ENCODE measurements at regions not wholly inside any gene's neighbourhood (a gene's known extent, or its start where the extent isn't known, plus 50 kb on each side); places are given as distances from the start of the nearest gene placed in this dataset.
A peak's percentile ranks its signal among the peaks of the same experiment; 100 is the strongest.

GRCh38 chr12:89176676-89177075 is 175.6 kb downstream of the DUSP6 start:
- peaks cover 54 to 61% of the 10 kb centered on the region in 2 donors for H3K4me1 ChIP-seq (ENCODE audit: control insufficient read depth in 1 of 2, insufficient read depth in 2 of 2, low read length in 2 of 2)
- intact Hi-C loops (cut with micrococcal nuclease): no loop called here
- Mint-ChIP-seq H3K4me1 (peaks cover 48% of the 10 kb centered on the region), H3K9me3 (peaks cover 0 to 1% (median 0%) of the 10 kb centered on the region in 7 donors), H3K27ac (peak overlapping the region in 3 of 7 donors; percentile 20 to 54 (median 35)), H3K36me3 (peaks cover 0 to 3% of the 10 kb centered on the region in 2 donors), H3K4me3 (no peak overlapping the region), H3K27me3 (ENCODE audit: low read depth in 3 of 3) (no peaks in the 10 kb centered on the region)
- H3K9me3 ChIP-seq (replicated peaks in 1 of 2; ENCODE audit: control insufficient read depth in 1 of 2, insufficient read depth in 1 of 2, low read length in 2 of 2): no peaks in the 10 kb centered on the region
- no peaks in the 10 kb centered on the region for H4K20me1 ChIP-seq (ENCODE audit: insufficient read depth, low read length)
- H3K9ac ChIP-seq (ENCODE audit: insufficient read depth, low read length, poor library complexity, severe bottlenecking): no peak overlapping the region
- no peaks in the 10 kb centered on the region for H3K79me2 ChIP-seq (ENCODE audit: insufficient read depth, low read length)
- H3K4me3 ChIP-seq (replicated peaks in 1 of 3; ENCODE audit: low read depth in 2 of 3, low read length in 3 of 3): no peak overlapping the region
- H3K36me3 ChIP-seq (replicated peaks in 1 of 2; ENCODE audit: control insufficient read depth in 1 of 2, insufficient read depth in 2 of 2, low read length in 2 of 2): no peaks in the 10 kb centered on the region
- H2AFZ ChIP-seq (ENCODE audit: insufficient read depth, low read depth, low read length, poor library complexity, severe bottlenecking): no peak overlapping the region
- TF ChIP-seq CTCF (IDR thresholded peaks at IDR 0.05): no peak
- peak in 2 of 3 donors; percentile 20 to 50 for DNase-seq
- H3K4me2 ChIP-seq (replicated peaks; ENCODE audit: extremely low read depth, low read length, poor library complexity, severe bottlenecking): no peak overlapping the region
- no CpG with 5 or more reads among the region's 2 CpGs for WGBS (ENCODE audit: insufficient coverage)
- no peak overlapping the region for H3K27ac ChIP-seq (ENCODE audit: low read depth in 1 of 2, low read length in 2 of 2)
- H3K27me3 ChIP-seq (ENCODE audit: control insufficient read depth in 2 of 2, insufficient read depth in 2 of 2, low read length in 2 of 2): no peaks in the 10 kb centered on the region

GRCh38 chr12:89173678-89174077 is 178.6 kb downstream of the DUSP6 start:
- Histone ChIP-seq H3K4me1 (ENCODE audit: control insufficient read depth in 1 of 2, insufficient read depth in 2 of 2, low read length in 2 of 2) (peaks cover 31 to 43% of the 10 kb centered on the region in 2 donors), H3K9me3 (replicated peaks in 1 of 2; ENCODE audit: control insufficient read depth in 1 of 2, insufficient read depth in 1 of 2, low read length in 2 of 2) (no peaks in the 10 kb centered on the region), H3K27me3 (ENCODE audit: control insufficient read depth in 2 of 2, insufficient read depth in 2 of 2, low read length in 2 of 2) (no peaks in the 10 kb centered on the region), H3K36me3 (replicated peaks in 1 of 2; ENCODE audit: control insufficient read depth in 1 of 2, insufficient read depth in 2 of 2, low read length in 2 of 2) (no peaks in the 10 kb centered on the region), H4K20me1 (ENCODE audit: insufficient read depth, low read length) (no peaks in the 10 kb centered on the region), H3K4me2 (replicated peaks; ENCODE audit: extremely low read depth, low read length, poor library complexity, severe bottlenecking) (peak overlapping the region; percentile 31), H3K79me2 (ENCODE audit: insufficient read depth, low read length) (no peaks in the 10 kb centered on the region), H3K9ac (ENCODE audit: insufficient read depth, low read length, poor library complexity, severe bottlenecking) (no peak overlapping the region), H3K4me3 (replicated peaks in 1 of 3; ENCODE audit: low read depth in 2 of 3, low read length in 3 of 3) (peak overlapping the region in 1 of 3 experiments; percentile 18), H3K27ac (ENCODE audit: low read depth in 1 of 2, low read length in 2 of 2) (peak overlapping the region in 1 of 2 donors; percentile 14), H2AFZ (ENCODE audit: insufficient read depth, low read depth, low read length, poor library complexity, severe bottlenecking) (no peak overlapping the region)
- Mint-ChIP-seq H3K27me3 (ENCODE audit: low read depth in 3 of 3) (no peaks in the 10 kb centered on the region), H3K9me3 (peaks cover 0 to 3% (median 0%) of the 10 kb centered on the region in 7 donors), H3K4me3 (no peak overlapping the region), H3K27ac (no peak overlapping the region), H3K4me1 (peaks cover 42% of the 10 kb centered on the region), H3K36me3 (peaks cover 2 to 3% of the 10 kb centered on the region in 2 donors)
- intact Hi-C loops (cut with micrococcal nuclease): no loop called here
- no peak for TF ChIP-seq CTCF (IDR thresholded peaks at IDR 0.05)
- no CpG with 5 or more reads among the region's 4 CpGs for WGBS (ENCODE audit: insufficient coverage)
- no peak for DNase-seq

Measured in CD14-positive monocyte (primary cell).